PC-3 (cell line): ENCODE measurements at regions not wholly inside any gene's neighbourhood (a gene's known extent, or its start where the extent isn't known, plus 50 kb on each side); places are given as distances from the start of the nearest gene placed in this dataset.

ENCODE experiments used
- ATAC-seq: fragments of 200-7000 bp; cut with Tn5 transposase; 2 replicates; pipeline ENCODE4 v1.9.1; 2020; ENCODE audit warnings: mild to moderate bottlenecking, moderate library complexity
- BruUV-seq: library from RNA; stranded (reverse); fragments of 400-500 nt; replicated peaks from 2 replicates; lab custom pipeline; 2021; lab: Mats Ljungman, UMichigan
- CTCF ChIA-PET: fragments of 300-600 bp; sonication (Branson Sonifier 250); formaldehyde crosslinking; loops from one replicate; lab custom pipeline; 2022; ENCODE audit warnings: antibody characterized with exemption; lab: Charles Lee
- POLR2A ChIA-PET: fragments of 300-600 bp; sonication (Branson Sonifier 250); formaldehyde crosslinking; loops from one replicate; lab custom pipeline; 2022; ENCODE audit warnings: antibody characterized with exemption; ENCODE audit not compliant: unreplicated experiment; lab: Charles Lee
- DNase-seq: peaks from one replicate; pipeline ENCODE4 v3.0.0-alpha.2; 2015
- H2AFZ ChIP-seq: fragments of 300-600 bp; sonication (generic); 2 replicates; pipeline ENCODE4 v1.6.0; 2016; ENCODE audit warnings: antibody characterized with exemption, low read length
- H3F3A ChIP-seq: fragments of 300-600 bp; sonication (generic); one replicate; pipeline ENCODE4 v1.6.0; 2017; ENCODE audit warnings: antibody characterized with exemption, low read length, control low read depth, mild to moderate bottlenecking; ENCODE audit not compliant: unreplicated experiment
- H3K27ac ChIP-seq: fragments of 300-600 bp; sonication (generic); 2 replicates; pipeline ENCODE4 v1.5.1; 2016; ENCODE audit warnings: mild to moderate bottlenecking, low read length
- H3K27me3 ChIP-seq: fragments of 300-600 bp; sonication (generic); 2 replicates; pipeline ENCODE4 v1.6.1; 2016; ENCODE audit warnings: low read length, mixed read lengths
- H3K36me3 ChIP-seq: fragments of 300-600 bp; sonication (generic); 2 replicates; pipeline ENCODE4 v1.6.1; 2016; ENCODE audit warnings: low read depth, mixed run types, low read length, mixed read lengths
- H3K4me1 ChIP-seq: fragments of 300-600 bp; sonication (generic); 2 replicates; pipeline ENCODE4 v1.5.1; 2016; ENCODE audit warnings: low read length; ENCODE audit not compliant: insufficient read depth
- H3K4me2 ChIP-seq: fragments of 300-600 bp; sonication (generic); 2 replicates; pipeline ENCODE4 v1.6.0; 2016; ENCODE audit warnings: low read length
- H3K4me3 ChIP-seq: fragments of 300-600 bp; sonication (generic); 2 replicates; pipeline ENCODE4 v1.5.1; 2016; ENCODE audit warnings: mild to moderate bottlenecking, low read length, mixed read lengths
- H3K79me2 ChIP-seq: fragments of 300-600 bp; sonication (generic); 2 replicates; pipeline ENCODE4 v1.6.1; 2017; ENCODE audit warnings: low read length, mixed read lengths
- H3K9ac ChIP-seq: fragments of 300-600 bp; sonication (generic); 2 replicates; pipeline ENCODE4 v1.6.0; 2016; ENCODE audit warnings: mild to moderate bottlenecking, low read length
- H3K9me2 ChIP-seq: fragments of 300-600 bp; sonication (generic); replicated peaks from 2 replicates; pipeline ENCODE4 v1.6.1; 2016; ENCODE audit warnings: mixed run types, low read length, mixed read lengths
- H3K9me3 ChIP-seq: fragments of 300-600 bp; sonication (generic); 2 replicates; pipeline ENCODE4 v1.6.1; 2016; ENCODE audit warnings: low read length, mixed read lengths
- H4K20me1 ChIP-seq: fragments of 300-600 bp; sonication (generic); 2 replicates; pipeline ENCODE4 v1.6.1; 2016; ENCODE audit warnings: low read length, mixed read lengths
- CTCF ChIP-seq: fragments of 300-600 bp; sonication (generic); conservative IDR thresholded peaks from 2 replicates; pipeline ENCODE4 v1.5.1; 2017; ENCODE audit warnings: antibody characterized with exemption, low read depth, mild to moderate bottlenecking, low read length
- EZH2 ChIP-seq: fragments of 300-600 bp; sonication (generic); IDR thresholded peaks from one replicate; pipeline ENCODE4 v1.6.1; 2017; ENCODE audit warnings: antibody characterized with exemption, mild to moderate bottlenecking, low read length; ENCODE audit not compliant: unreplicated experiment
- EZH2phosphoT487 ChIP-seq: fragments of 300-600 bp; sonication (generic); IDR thresholded peaks from 2 replicates; pipeline ENCODE4 v1.6.1; 2018; ENCODE audit warnings: mild to moderate bottlenecking, antibody characterized with exemption, low read length, borderline replicate concordance
- intact Hi-C: fragments of 100-400 bp; cut with micrococcal nuclease; formaldehyde crosslinking; loops from 2 replicates; pipeline ENCODE4 v1.9.0; 2023

- Histone ChIP-seq H3K9ac (no peak overlapping the region), H3K4me1 (no peaks in the 10 kb centered on the region), H3K9me3 (no peaks in the 10 kb centered on the region), H3K27ac (no peak overlapping the region), H2AFZ (no peak overlapping the region), H3F3A (no peaks in the 10 kb centered on the region), H3K4me2 (no peak overlapping the region), H3K27me3 (no peaks in the 10 kb centered on the region), H3K4me3 (no peak overlapping the region), H3K79me2 (no peaks in the 10 kb centered on the region), H3K36me3 (no peaks in the 10 kb centered on the region), H3K9me2 (no peaks in the 10 kb centered on the region), H4K20me1 (no peaks in the 10 kb centered on the region)
- ATAC-seq = no peak
- no TSS peak for BruUV-seq
- no peak for DNase-seq
- intact Hi-C loops = no loop called here
- TF ChIP-seq EZH2phosphoT487 = no peak
- TF ChIP-seq CTCF = no peak
- no peak for TF ChIP-seq EZH2
- ChIA-PET POLR2A (no interaction called here), CTCF (no interaction called here)
Measured at GRCh38 chr6:164087211-164087610, 672.7 kb downstream of the QKI start.

- Histone ChIP-seq H3K27me3 (no peaks in the 10 kb centered on the region), H3K9ac (no peak overlapping the region), H3K4me2 (no peak overlapping the region), H2AFZ (no peak overlapping the region), H3K27ac (no peak overlapping the region), H3K4me1 (no peaks in the 10 kb centered on the region), H3K4me3 (no peak overlapping the region), H3K9me3 (no peaks in the 10 kb centered on the region), H3K9me2 (no peaks in the 10 kb centered on the region), H3K36me3 (no peaks in the 10 kb centered on the region), H3F3A (no peaks in the 10 kb centered on the region), H3K79me2 (no peaks in the 10 kb centered on the region), H4K20me1 (no peaks in the 10 kb centered on the region)
- DNase-seq (no peak), ATAC-seq (no peak)
- ChIA-PET POLR2A (no interaction called here), CTCF (no interaction called here)
- no TSS peak for BruUV-seq
- intact Hi-C loops = no loop called here
- TF ChIP-seq EZH2 = no peak
- TF ChIP-seq CTCF = no peak
- TF ChIP-seq EZH2phosphoT487 = no peak
Measured at GRCh38 chr6:164086076-164086887, 671.8 kb downstream of the QKI start.
